Fibroblast of the aortic adventitia (primary cell): ENCODE measurements at regions not wholly inside any gene's neighbourhood (a gene's known extent, or its start where the extent isn't known, plus 50 kb on each side); places are given as distances from the start of the nearest gene placed in this dataset.

ENCODE experiments used
- DNase-seq: peaks from one replicate; pipeline ENCODE4 v3.0.0-alpha.2; 2010; ENCODE audit warnings: low read depth
- H3K4me3 ChIP-seq: 2 replicates; pipeline ENCODE4 v1.5.1; 2011; ENCODE audit warnings: low read depth, mild to moderate bottlenecking, control low read depth, low read length, moderate library complexity
- TF ChIP-seq, protein P1 (sequence below): IDR thresholded peaks from 2 replicates; pipeline ENCODE4 v1.5.1; 2011; ENCODE audit warnings: mild to moderate bottlenecking, low read length, control low read depth, inconsistent platforms; ENCODE audit not compliant: insufficient read depth

DNA sequence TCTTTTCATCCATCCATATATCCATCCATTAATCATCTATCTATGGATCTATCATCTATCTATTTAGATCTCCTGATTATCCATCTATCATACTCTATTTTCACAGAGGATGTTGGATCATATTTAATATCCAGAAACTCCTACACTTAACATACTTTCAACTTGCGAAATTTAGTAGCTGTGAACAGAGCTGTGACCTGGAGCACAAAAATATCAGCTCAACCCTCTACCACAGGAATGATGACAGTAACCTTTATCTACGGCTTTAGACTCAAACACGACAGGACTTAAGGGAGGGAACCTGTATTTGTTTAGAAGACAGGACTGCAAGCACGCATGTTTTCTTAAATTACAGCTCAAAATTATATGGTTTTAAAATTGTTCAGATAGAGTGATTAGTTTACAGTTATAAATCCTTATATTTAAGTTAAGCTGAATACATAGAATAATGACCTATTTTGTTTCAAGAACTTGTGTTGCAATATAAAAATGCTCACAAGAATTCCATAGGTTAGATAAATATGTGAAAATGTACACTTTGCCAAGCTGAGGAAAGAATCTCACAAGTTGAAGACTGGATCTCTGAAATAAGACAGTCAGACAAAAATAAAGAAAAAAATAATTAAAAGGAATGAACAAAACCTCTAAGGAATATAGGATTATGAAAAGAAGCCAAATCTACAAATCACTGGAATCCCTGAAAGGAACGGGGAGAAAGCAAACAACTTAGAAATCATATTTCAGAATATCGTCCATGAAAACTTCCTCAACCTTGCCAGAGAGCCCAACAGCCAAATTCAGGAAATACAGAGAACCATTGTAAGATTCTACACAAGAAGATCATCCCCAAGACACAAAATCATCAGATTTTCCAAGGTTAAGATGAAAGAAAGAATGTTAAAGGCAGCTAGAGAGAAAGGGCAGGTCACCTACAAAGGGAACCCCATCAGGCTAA lies 142.0 kb downstream of the COL6A3 start:
- no peak overlapping the region for H3K4me3 ChIP-seq
- no peak for DNase-seq
- TF ChIP-seq, protein P1, sequence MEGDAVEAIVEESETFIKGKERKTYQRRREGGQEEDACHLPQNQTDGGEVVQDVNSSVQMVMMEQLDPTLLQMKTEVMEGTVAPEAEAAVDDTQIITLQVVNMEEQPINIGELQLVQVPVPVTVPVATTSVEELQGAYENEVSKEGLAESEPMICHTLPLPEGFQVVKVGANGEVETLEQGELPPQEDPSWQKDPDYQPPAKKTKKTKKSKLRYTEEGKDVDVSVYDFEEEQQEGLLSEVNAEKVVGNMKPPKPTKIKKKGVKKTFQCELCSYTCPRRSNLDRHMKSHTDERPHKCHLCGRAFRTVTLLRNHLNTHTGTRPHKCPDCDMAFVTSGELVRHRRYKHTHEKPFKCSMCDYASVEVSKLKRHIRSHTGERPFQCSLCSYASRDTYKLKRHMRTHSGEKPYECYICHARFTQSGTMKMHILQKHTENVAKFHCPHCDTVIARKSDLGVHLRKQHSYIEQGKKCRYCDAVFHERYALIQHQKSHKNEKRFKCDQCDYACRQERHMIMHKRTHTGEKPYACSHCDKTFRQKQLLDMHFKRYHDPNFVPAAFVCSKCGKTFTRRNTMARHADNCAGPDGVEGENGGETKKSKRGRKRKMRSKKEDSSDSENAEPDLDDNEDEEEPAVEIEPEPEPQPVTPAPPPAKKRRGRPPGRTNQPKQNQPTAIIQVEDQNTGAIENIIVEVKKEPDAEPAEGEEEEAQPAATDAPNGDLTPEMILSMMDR: no peak
